Vagina (tissue), 2 donors: ENCODE measurements at regions not wholly inside any gene's neighbourhood (a gene's known extent, or its start where the extent isn't known, plus 50 kb on each side); places are given as distances from the start of the nearest gene placed in this dataset.
"Not testable (repeated sequence)": the region's sequence is repeated elsewhere in the genome, so short reads cannot be mapped to it uniquely, and the experiment has no call there.

ENCODE experiments used
- POLR2A ChIP-seq, 2 donors: fragments of 450-650 bp; IDR thresholded peaks; one replicate each; pipeline ENCODE4 v1.6.1; 2017; ENCODE audit warnings: antibody characterized with exemption in 2 of 2, mild to moderate bottlenecking in 2 of 2, moderate library complexity in 2 of 2
- TF ChIP-seq, protein P1 (sequence below), 3 experiments: fragments of 450-650 bp in 2 of 3; fragments of 200-600 bp in 1 of 3; sonication (generic) in 1 of 3; IDR thresholded peaks; one replicate each; pipeline ENCODE4 v1.5.1; 2017 to 2019; ENCODE audit warnings: antibody characterized with exemption in 3 of 3, mild to moderate bottlenecking in 2 of 3, moderate library complexity in 2 of 3

DNA sequence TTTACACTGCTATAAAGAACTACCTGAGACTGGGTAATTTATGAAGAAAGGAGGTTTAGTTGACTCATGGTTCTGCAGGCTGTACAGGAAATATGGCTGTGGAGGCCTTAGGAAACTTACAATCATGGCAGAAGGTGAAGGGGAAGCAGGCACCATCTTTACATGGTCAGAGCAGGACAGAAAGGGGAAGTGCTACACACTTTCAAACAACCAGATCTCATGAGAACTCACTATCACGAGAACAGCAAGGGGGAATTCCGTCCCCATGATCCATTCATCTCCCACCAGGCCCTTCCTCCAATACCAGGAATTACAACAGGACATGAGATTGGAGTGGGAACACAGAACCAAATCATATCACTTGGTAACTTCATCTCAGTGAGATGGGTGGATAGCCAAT lies 536.5 kb upstream of the ID2 start:
- TF ChIP-seq, protein P1, sequence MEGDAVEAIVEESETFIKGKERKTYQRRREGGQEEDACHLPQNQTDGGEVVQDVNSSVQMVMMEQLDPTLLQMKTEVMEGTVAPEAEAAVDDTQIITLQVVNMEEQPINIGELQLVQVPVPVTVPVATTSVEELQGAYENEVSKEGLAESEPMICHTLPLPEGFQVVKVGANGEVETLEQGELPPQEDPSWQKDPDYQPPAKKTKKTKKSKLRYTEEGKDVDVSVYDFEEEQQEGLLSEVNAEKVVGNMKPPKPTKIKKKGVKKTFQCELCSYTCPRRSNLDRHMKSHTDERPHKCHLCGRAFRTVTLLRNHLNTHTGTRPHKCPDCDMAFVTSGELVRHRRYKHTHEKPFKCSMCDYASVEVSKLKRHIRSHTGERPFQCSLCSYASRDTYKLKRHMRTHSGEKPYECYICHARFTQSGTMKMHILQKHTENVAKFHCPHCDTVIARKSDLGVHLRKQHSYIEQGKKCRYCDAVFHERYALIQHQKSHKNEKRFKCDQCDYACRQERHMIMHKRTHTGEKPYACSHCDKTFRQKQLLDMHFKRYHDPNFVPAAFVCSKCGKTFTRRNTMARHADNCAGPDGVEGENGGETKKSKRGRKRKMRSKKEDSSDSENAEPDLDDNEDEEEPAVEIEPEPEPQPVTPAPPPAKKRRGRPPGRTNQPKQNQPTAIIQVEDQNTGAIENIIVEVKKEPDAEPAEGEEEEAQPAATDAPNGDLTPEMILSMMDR (IDR thresholded peaks at IDR 0.05), result not testable (repeated sequence)
- not testable (repeated sequence) for TF ChIP-seq POLR2A (IDR thresholded peaks at IDR 0.05)
